OCI-LY1 (cell line): ENCODE measurements at regions not wholly inside any gene's neighbourhood (a gene's known extent, or its start where the extent isn't known, plus 50 kb on each side); places are given as distances from the start of the nearest gene placed in this dataset.

Experiments used
- H2AFZ ChIP-seq: fragments of 200-600 bp; sonication (generic), shearing (Covaris generic); 2 replicates; pipeline ENCODE4 v1.6.0; 2014; ENCODE audit warnings: antibody characterized with exemption, mild to moderate bottlenecking, low read length
- H3F3A ChIP-seq: fragments of 200-600 bp; sonication (generic), shearing (Covaris generic); 2 replicates; pipeline ENCODE4 v1.6.0; 2014; ENCODE audit warnings: mild to moderate bottlenecking, antibody characterized with exemption, low read length, moderate library complexity; ENCODE audit not compliant: insufficient read depth
- H3K27ac ChIP-seq: fragments of 200-600 bp; sonication (generic); 2 replicates; pipeline ENCODE4 v1.5.1; 2014; ENCODE audit warnings: low read length, mixed run types, mild to moderate bottlenecking, low read depth; ENCODE audit not compliant: poor library complexity, severe bottlenecking
- H3K27me3 ChIP-seq: fragments of 200-600 bp; sonication (generic); 2 replicates; pipeline ENCODE4 v1.6.0; 2014; ENCODE audit warnings: antibody characterized with exemption, mild to moderate bottlenecking, low read length, moderate library complexity; ENCODE audit not compliant: insufficient read depth
- H3K36me3 ChIP-seq: fragments of 200-600 bp; sonication (generic); 2 replicates; pipeline ENCODE4 v1.6.1; 2014; ENCODE audit warnings: mild to moderate bottlenecking, antibody characterized with exemption, low read length, moderate library complexity, mixed read lengths; ENCODE audit not compliant: insufficient read depth
- H3K4me1 ChIP-seq: fragments of 200-600 bp; sonication (generic); 2 replicates; pipeline ENCODE4 v1.5.1; 2014; ENCODE audit warnings: mild to moderate bottlenecking, low read length, moderate library complexity; ENCODE audit not compliant: insufficient read depth, severe bottlenecking
- H3K4me2 ChIP-seq: fragments of 200-600 bp; sonication (generic), shearing (Covaris generic); 2 replicates; pipeline ENCODE4 v1.6.1; 2014; ENCODE audit warnings: low read length
- H3K4me3 ChIP-seq: fragments of 200-600 bp; sonication (generic); 2 replicates; pipeline ENCODE4 v1.5.1; 2014; ENCODE audit warnings: low read length, low read depth, mild to moderate bottlenecking, mixed read lengths; ENCODE audit not compliant: poor library complexity, severe bottlenecking
- H3K79me2 ChIP-seq: fragments of 200-600 bp; shearing (Covaris generic); 2 replicates; pipeline ENCODE4 v1.6.1; 2016; ENCODE audit warnings: mixed run types, low read length, mixed read lengths; ENCODE audit not compliant: insufficient read depth
- H3K9ac ChIP-seq: fragments of 200-600 bp; sonication (generic), shearing (Covaris generic); 2 replicates; pipeline ENCODE4 v1.6.1; 2014; ENCODE audit warnings: mild to moderate bottlenecking, low read length, mixed read lengths
- H3K9me2 ChIP-seq: fragments of 200-600 bp; sonication (generic), shearing (Covaris generic); 2 replicates; pipeline ENCODE4 v1.6.1; 2014; ENCODE audit warnings: low read depth, mild to moderate bottlenecking, low read length, mixed read lengths
- H3K9me3 ChIP-seq: fragments of 200-600 bp; shearing (Covaris generic); 2 replicates; pipeline ENCODE4 v1.6.1; 2014; ENCODE audit warnings: low read length, mixed read lengths
- H4K20me1 ChIP-seq: fragments of 200-600 bp; sonication (generic), shearing (Covaris generic); 2 replicates; pipeline ENCODE4 v1.6.0; 2016; ENCODE audit warnings: mild to moderate bottlenecking, low read length; ENCODE audit not compliant: insufficient read depth
- EZH2 ChIP-seq: fragments of 200-600 bp; sonication (generic), shearing (Covaris generic); IDR thresholded peaks from 2 replicates; pipeline ENCODE4 v1.8.0; 2017; ENCODE audit warnings: borderline replicate concordance, mixed run types, mild to moderate bottlenecking, antibody characterized with exemption, low read length, moderate library complexity, mixed read lengths
- TF ChIP-seq, protein P1 (sequence below): fragments of 200-600 bp; sonication (generic), shearing (Covaris generic); IDR thresholded peaks from 2 replicates; pipeline ENCODE4 v1.5.1; 2017; ENCODE audit warnings: mild to moderate bottlenecking, antibody characterized with exemption, low read length, moderate library complexity, mixed read lengths

DNA sequence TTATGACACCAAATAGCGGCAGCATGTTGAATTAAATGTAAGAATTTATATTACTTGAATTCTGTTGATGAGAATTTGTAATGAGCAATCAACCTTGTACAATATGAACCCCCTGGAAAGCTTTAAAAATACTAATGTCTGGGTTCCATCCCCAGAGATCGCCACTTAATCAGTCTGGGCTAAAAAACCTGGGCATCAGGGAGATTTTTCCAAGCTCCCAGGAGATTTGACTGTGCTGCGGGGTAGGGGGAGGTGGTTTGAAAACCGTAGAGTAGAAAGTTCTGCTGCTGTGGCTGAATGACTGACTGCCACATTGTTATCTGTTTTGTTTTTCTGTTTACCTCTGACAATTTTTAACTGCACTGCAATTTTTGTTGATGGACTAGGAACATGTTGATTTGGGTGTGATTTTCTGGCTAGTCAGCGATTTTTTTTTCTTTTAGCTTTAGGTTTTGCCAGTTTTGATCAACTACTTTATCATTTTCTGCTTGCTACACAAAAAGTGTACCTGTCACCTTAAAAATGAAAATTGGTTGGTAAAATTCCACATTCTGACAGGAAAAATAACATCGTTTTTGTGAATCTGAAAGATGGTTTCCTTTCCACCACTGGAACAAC is 79.3 kb downstream of the PCTP start:
- H4K20me1 ChIP-seq = no peaks in the 10 kb centered on the region
- no peaks in the 10 kb centered on the region for H3K36me3 ChIP-seq
- no peaks in the 10 kb centered on the region for H3F3A ChIP-seq
- no peaks in the 10 kb centered on the region for H3K4me1 ChIP-seq
- TF ChIP-seq EZH2 = no peak
- TF ChIP-seq, protein P1, sequence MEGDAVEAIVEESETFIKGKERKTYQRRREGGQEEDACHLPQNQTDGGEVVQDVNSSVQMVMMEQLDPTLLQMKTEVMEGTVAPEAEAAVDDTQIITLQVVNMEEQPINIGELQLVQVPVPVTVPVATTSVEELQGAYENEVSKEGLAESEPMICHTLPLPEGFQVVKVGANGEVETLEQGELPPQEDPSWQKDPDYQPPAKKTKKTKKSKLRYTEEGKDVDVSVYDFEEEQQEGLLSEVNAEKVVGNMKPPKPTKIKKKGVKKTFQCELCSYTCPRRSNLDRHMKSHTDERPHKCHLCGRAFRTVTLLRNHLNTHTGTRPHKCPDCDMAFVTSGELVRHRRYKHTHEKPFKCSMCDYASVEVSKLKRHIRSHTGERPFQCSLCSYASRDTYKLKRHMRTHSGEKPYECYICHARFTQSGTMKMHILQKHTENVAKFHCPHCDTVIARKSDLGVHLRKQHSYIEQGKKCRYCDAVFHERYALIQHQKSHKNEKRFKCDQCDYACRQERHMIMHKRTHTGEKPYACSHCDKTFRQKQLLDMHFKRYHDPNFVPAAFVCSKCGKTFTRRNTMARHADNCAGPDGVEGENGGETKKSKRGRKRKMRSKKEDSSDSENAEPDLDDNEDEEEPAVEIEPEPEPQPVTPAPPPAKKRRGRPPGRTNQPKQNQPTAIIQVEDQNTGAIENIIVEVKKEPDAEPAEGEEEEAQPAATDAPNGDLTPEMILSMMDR = no peak
- H3K9ac ChIP-seq = no peak overlapping the region
- H3K79me2 ChIP-seq = no peaks in the 10 kb centered on the region
- H3K27me3 ChIP-seq = no peaks in the 10 kb centered on the region
- H3K9me3 ChIP-seq = no peaks in the 10 kb centered on the region
- H2AFZ ChIP-seq = no peak overlapping the region
- no peak overlapping the region for H3K4me3 ChIP-seq
- H3K4me2 ChIP-seq = no peak overlapping the region
- no peak overlapping the region for H3K27ac ChIP-seq
- no peaks in the 10 kb centered on the region for H3K9me2 ChIP-seq

DNA sequence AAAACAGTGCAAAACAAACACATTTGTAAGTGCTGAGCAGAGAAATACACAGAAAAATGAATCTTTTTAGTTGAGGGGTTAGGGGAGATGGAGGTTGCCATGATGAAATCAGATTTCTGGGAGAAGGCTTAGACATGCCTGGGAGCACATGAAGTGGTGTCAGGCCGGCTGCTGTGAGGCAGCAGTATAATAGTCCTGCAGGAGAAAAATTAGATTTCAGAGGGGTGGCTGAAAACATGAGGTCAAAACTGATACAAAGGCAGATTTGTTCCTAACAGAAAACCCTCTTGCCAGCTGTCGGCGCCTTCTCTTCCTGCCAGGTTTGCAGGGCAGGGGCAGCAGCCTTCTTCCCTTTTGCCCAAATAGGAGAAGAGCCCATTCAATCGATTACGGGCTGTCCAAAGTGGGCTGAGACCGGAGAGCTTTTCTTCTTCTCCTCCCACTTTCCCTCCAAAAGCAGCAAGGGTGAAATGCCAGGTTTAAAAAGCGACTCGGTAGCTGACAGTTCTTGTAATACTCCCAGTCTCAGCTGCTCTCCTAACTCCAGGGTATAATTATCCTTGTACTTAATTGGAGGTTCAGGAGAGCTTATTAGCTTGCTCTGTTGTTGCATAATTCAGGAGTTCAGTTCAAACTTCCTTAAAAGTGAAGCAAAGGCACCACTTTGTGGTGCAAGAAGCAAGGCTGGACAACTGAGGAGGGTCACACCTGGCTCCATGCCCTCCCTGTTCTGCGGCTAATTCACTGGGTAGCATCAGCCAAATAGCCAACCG is 80.0 kb downstream of the PCTP start:
- no peak overlapping the region for H3K4me3 ChIP-seq
- no peak overlapping the region for H3K27ac ChIP-seq
- no peaks in the 10 kb centered on the region for H3K27me3 ChIP-seq
- H3F3A ChIP-seq = no peaks in the 10 kb centered on the region
- no peaks in the 10 kb centered on the region for H3K9me2 ChIP-seq
- no peaks in the 10 kb centered on the region for H3K79me2 ChIP-seq
- no peak overlapping the region for H2AFZ ChIP-seq
- H3K4me1 ChIP-seq = no peaks in the 10 kb centered on the region
- H3K36me3 ChIP-seq = no peaks in the 10 kb centered on the region
- H3K9ac ChIP-seq = no peak overlapping the region
- no peak overlapping the region for H3K4me2 ChIP-seq
- TF ChIP-seq, protein P1 = no peak
- no peak for TF ChIP-seq EZH2
- no peaks in the 10 kb centered on the region for H3K9me3 ChIP-seq
- no peaks in the 10 kb centered on the region for H4K20me1 ChIP-seq

DNA sequence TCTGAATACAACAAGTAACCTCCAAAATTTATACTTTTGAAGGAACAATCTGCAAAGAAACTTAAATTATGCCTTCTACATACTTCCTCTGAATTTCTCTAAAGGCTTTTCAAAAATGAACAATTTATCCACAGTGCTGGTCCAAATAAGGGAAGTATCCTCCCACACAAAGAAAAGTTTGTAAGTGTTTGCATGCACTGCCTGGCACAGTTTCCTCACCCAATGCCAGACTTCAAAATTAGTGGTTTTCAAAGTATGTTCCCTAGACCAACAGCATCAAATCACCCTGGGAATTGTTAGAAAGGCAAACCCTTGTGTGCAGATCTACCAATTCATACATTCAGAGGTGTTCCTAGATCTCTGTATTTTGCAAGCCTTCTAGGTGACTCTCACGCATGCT is 82.5 kb downstream of the PCTP start:
- Histone ChIP-seq H3K27me3 (no peaks in the 10 kb centered on the region), H3K4me3 (no peak overlapping the region), H3K9me3 (no peaks in the 10 kb centered on the region), H3K9me2 (no peaks in the 10 kb centered on the region), H4K20me1 (no peaks in the 10 kb centered on the region), H3F3A (no peaks in the 10 kb centered on the region), H3K9ac (no peak overlapping the region), H3K4me2 (no peak overlapping the region), H3K27ac (no peak overlapping the region), H3K79me2 (no peaks in the 10 kb centered on the region), H3K4me1 (no peaks in the 10 kb centered on the region), H2AFZ (no peak overlapping the region), H3K36me3 (no peaks in the 10 kb centered on the region)
- no peak for TF ChIP-seq EZH2
- TF ChIP-seq, protein P1 = no peak
